ENCODE measurements at regions not wholly inside any gene's neighbourhood (a gene's known extent, or its start where the extent isn't known, plus 50 kb on each side); places are given as distances from the start of the nearest gene placed in this dataset.

DNA sequence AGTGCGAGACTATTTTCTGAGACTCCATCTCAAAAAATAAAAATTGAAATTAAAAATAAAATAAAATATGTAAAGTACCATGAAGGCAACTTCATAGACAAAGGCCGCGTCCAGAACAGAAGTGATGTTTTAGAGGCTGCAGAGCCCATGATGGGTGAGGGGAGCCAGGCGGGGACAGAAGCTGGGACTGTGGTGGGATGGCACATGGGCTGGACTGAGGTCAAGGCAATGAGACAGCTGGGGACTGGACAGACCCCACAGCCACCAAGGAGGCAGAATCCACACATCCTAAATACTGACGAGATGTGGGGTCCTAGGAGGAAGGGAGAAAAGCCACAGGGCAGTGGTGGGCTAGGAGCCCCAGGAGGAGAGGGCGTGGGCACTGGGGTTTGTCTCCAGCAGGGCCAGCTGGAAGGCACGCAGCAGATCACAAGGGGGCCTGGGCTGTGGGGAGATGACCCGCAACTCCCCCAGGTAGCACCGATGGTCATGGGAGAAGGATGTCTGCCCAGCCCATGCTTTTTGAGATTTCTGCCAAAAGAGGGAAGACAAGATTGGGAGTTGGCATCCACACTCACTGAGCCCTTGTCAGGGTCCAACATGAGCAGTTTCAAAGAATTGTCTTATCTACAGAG, 74.3 kb downstream of the KCNF1 start:
- CTCF ChIA-PET = no interaction called here
- POLR2A ChIA-PET (ENCODE audit: unreplicated experiment) = no interaction called here
- H3K36me3 ChIP-seq (ENCODE audit: control insufficient read depth, insufficient read depth, low read length) = no peaks in the 10 kb centered on the region
- BruUV-seq (replicated peaks) = no TSS peak
- H3K14ac ChIP-seq (replicated peaks; ENCODE audit: low read depth, low read length) = no peak overlapping the region
- H4K5ac ChIP-seq (ENCODE audit: low read depth, low read length) = no peak overlapping the region
- no peak overlapping the region for H2AFZ ChIP-seq (replicated peaks; ENCODE audit: low read length, poor library complexity)
- no peaks in the 10 kb centered on the region for H3K79me1 ChIP-seq (ENCODE audit: low read depth in 1 of 2, low read length in 2 of 2)
- TF ChIP-seq, protein P1, sequence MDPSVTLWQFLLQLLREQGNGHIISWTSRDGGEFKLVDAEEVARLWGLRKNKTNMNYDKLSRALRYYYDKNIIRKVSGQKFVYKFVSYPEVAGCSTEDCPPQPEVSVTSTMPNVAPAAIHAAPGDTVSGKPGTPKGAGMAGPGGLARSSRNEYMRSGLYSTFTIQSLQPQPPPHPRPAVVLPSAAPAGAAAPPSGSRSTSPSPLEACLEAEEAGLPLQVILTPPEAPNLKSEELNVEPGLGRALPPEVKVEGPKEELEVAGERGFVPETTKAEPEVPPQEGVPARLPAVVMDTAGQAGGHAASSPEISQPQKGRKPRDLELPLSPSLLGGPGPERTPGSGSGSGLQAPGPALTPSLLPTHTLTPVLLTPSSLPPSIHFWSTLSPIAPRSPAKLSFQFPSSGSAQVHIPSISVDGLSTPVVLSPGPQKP (IDR thresholded peaks at IDR 0.05; ENCODE audit: borderline replicate concordance, low read depth, low read length) = no peak
- TF ChIP-seq, protein P2, sequence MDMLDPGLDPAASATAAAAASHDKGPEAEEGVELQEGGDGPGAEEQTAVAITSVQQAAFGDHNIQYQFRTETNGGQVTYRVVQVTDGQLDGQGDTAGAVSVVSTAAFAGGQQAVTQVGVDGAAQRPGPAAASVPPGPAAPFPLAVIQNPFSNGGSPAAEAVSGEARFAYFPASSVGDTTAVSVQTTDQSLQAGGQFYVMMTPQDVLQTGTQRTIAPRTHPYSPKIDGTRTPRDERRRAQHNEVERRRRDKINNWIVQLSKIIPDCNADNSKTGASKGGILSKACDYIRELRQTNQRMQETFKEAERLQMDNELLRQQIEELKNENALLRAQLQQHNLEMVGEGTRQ (IDR thresholded peaks at IDR 0.05; ENCODE audit: low read depth, low read length) = no peak
- TF ChIP-seq POLR2A (IDR thresholded peaks at IDR 0.05; ENCODE audit: low read depth, low read length) (no peak), RFX5 (IDR thresholded peaks at IDR 0.05; ENCODE audit: low read depth, low read length) (no peak), RAD21 (IDR thresholded peaks at IDR 0.05; ENCODE audit: low read length) (no peak), SMC3 (IDR thresholded peaks at IDR 0.05; ENCODE audit: low read depth, low read length) (no peak), MAZ (IDR thresholded peaks at IDR 0.05; ENCODE audit: borderline replicate concordance, low read depth, low read length) (no peak), CEBPB (IDR thresholded peaks at IDR 0.05; ENCODE audit: low read depth, low read length) (no peak), FOS (IDR thresholded peaks at IDR 0.05; ENCODE audit: low read depth, low read length) (no peak), CHD1 (IDR thresholded peaks at IDR 0.05; ENCODE audit: low read depth, low read length) (no peak), NFE2L2 (IDR thresholded peaks at IDR 0.05; ENCODE audit: low read depth, low read length) (no peak), RCOR1 (IDR thresholded peaks at IDR 0.05; ENCODE audit: insufficient replicate concordance, low read length) (no peak), MAFK (IDR thresholded peaks at IDR 0.05; ENCODE audit: low read depth, low read length) (no peak)
- H3K4me3 ChIP-seq (ENCODE audit: insufficient read depth, low read depth, low read length) = no peak overlapping the region
- ATAC-seq (ENCODE audit: low read depth) = no peak
- H3K9ac ChIP-seq (ENCODE audit: low read depth, low read length) = no peak overlapping the region
- H2BK15ac ChIP-seq (ENCODE audit: low read depth, low read length) = no peak overlapping the region
- H4K20me1 ChIP-seq (ENCODE audit: insufficient read depth, low read length) = no peaks in the 10 kb centered on the region
- no CpG with 5 or more reads among the region's 9 CpGs for WGBS, 2 experiments (ENCODE audit: extremely low coverage in 2 of 2, insufficient read length in 1 of 2)
- intact Hi-C loops (cut with micrococcal nuclease) = no loop called here
- H3K27me3 ChIP-seq (ENCODE audit: control insufficient read depth, insufficient read depth, low read length) = no peaks in the 10 kb centered on the region; the same call in 1 of the 2 replicates
- DNase-seq = no peak
- no peak overlapping the region for H3K23ac ChIP-seq (ENCODE audit: low read depth, low read length)
- in situ Hi-C loops (cut with MboI; ENCODE audit: low sequenced_read_pairs) = no loop called here
- no peak overlapping the region for H2AK5ac ChIP-seq (ENCODE audit: low read depth, low read length)
- H3K4me1 ChIP-seq (ENCODE audit: control insufficient read depth, insufficient read depth, low read length) = peaks cover 9% of the 10 kb centered on the region; the same call in 1 of the 2 replicates
- no peak overlapping the region for H2BK120ac ChIP-seq (ENCODE audit: low read depth, low read length)
- H2BK5ac ChIP-seq (ENCODE audit: low read depth, low read length, poor library complexity, severe bottlenecking) = no peak overlapping the region
- H3K4ac ChIP-seq (ENCODE audit: low read depth, low read length) = no peak overlapping the region
- dilution Hi-C loops (cut with HindIII; ENCODE audit: low sequenced_read_pairs, unreplicated experiment) = no loop called here
- H2AK9ac ChIP-seq (replicated peaks; ENCODE audit: low read depth, low read length, poor library complexity) = no peak overlapping the region
- H3K18ac ChIP-seq (ENCODE audit: low read depth, low read length) = no peak overlapping the region
- H3K9me3 ChIP-seq (ENCODE audit: control insufficient read depth, insufficient read depth, low read length) = no peaks in the 10 kb centered on the region
- H3K4me2 ChIP-seq (ENCODE audit: low read depth, low read length) = no peak overlapping the region
- peaks cover 6% of the 10 kb centered on the region; the same call in 1 of the 2 replicates for H3K9me1 ChIP-seq (ENCODE audit: insufficient read depth, low read length)
- H3K56ac ChIP-seq (ENCODE audit: extremely low read depth, insufficient read depth, low read length) = no peak overlapping the region
- no peak overlapping the region for H4K8ac ChIP-seq (ENCODE audit: low read depth in 2 of 2, low read length in 2 of 2)
- no peak overlapping the region for H4K91ac ChIP-seq (ENCODE audit: insufficient read depth, low read depth, low read length)
- H3K27ac ChIP-seq (ENCODE audit: insufficient read depth, low read length) = no peak overlapping the region
- no peak overlapping the region for H2BK20ac ChIP-seq (ENCODE audit: low read depth, low read length)
